BJ (cell line): ENCODE measurements at regions not wholly inside any gene's neighbourhood (a gene's known extent, or its start where the extent isn't known, plus 50 kb on each side); places are given as distances from the start of the nearest gene placed in this dataset.
"Not testable (repeated sequence)": the region's sequence is repeated elsewhere in the genome, so short reads cannot be mapped to it uniquely, and the experiment has no call there.

Source experiments
- CTCF ChIA-PET: fragments of 350-600 bp; formaldehyde crosslinking; extraction: SDS; loops from one replicate; lab custom pipeline; 2021; ENCODE audit warnings: antibody characterized with exemption, inconsistent platforms; lab: Yijun Ruan, JAX
- POLR2A ChIA-PET: fragments of 300-600 bp; sonication (Branson Sonifier 250); formaldehyde crosslinking; extraction: SDS; loops from one replicate; lab custom pipeline; 2021; ENCODE audit warnings: antibody characterized with exemption; lab: Charles Lee
- DNase-seq: peaks from one replicate; pipeline ENCODE4 v3.0.0-alpha.2; 2011; ENCODE audit warnings: low read depth
- H3K27me3 ChIP-seq: 2 replicates; pipeline ENCODE4 v1.6.0; 2011; ENCODE audit warnings: low read length; ENCODE audit not compliant: control insufficient read depth, insufficient read depth
- H3K36me3 ChIP-seq: 2 replicates; pipeline ENCODE4 v1.5.1; 2011; ENCODE audit warnings: low read length; ENCODE audit not compliant: control insufficient read depth, insufficient read depth
- H3K4me3 ChIP-seq: 2 replicates; pipeline ENCODE4 v1.5.1; 2011; ENCODE audit warnings: low read depth, mild to moderate bottlenecking, control low read depth, low read length
- TF ChIP-seq, protein P1 (sequence below): IDR thresholded peaks from 2 replicates; pipeline ENCODE4 v1.5.1; 2011; ENCODE audit warnings: low read depth, mild to moderate bottlenecking, control low read depth, inconsistent platforms, low read length, moderate library complexity; ENCODE audit not compliant: insufficient read depth

GRCh38 chr10:61818251-61818650 is 83.2 kb upstream of the ARID5B start:
- POLR2A ChIA-PET, DNase-seq, H3K36me3 ChIP-seq, H3K4me3 ChIP-seq, H3K27me3 ChIP-seq: not testable (repeated sequence)
- CTCF ChIA-PET, result interaction anchor here (0.9 to 1.3 kb wide), 2 partner anchors 8 to 67 kb away, joined by 3 read pairs; no protein-coding TSS in a partner anchor

DNA sequence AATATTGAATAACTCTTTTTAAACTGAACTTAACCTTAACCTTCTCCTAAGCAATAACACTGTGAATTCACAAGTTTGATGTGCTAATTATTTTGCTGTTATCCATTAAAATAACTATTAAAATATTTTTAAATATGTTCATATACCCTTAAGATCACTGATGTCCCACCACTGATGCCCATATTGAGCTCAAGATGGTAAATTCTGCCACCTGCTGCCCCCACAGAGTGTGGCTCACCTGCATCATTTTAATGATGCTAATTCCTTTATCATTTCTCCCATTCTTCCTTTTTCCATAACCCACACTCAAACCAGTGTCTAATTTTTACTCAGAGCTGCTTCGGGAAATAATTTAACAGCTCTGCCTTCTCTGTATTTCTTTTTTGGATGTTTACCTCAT is 82.3 kb upstream of the ARID5B start:
- Histone ChIP-seq H3K36me3 (no peaks in the 10 kb centered on the region), H3K27me3 (no peaks in the 10 kb centered on the region), H3K4me3 (no peak overlapping the region)
- ChIA-PET POLR2A (no interaction called here), CTCF (interaction anchor here (0.9 to 1.3 kb wide), 2 partner anchors 9 to 68 kb away, joined by 3 read pairs; no protein-coding TSS in a partner anchor)
- no peak for DNase-seq
- TF ChIP-seq, protein P1, sequence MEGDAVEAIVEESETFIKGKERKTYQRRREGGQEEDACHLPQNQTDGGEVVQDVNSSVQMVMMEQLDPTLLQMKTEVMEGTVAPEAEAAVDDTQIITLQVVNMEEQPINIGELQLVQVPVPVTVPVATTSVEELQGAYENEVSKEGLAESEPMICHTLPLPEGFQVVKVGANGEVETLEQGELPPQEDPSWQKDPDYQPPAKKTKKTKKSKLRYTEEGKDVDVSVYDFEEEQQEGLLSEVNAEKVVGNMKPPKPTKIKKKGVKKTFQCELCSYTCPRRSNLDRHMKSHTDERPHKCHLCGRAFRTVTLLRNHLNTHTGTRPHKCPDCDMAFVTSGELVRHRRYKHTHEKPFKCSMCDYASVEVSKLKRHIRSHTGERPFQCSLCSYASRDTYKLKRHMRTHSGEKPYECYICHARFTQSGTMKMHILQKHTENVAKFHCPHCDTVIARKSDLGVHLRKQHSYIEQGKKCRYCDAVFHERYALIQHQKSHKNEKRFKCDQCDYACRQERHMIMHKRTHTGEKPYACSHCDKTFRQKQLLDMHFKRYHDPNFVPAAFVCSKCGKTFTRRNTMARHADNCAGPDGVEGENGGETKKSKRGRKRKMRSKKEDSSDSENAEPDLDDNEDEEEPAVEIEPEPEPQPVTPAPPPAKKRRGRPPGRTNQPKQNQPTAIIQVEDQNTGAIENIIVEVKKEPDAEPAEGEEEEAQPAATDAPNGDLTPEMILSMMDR, result no peak

GRCh38 chr10:61821153-61821552 is 80.3 kb upstream of the ARID5B start:
- DNase-seq, result no peak
- TF ChIP-seq, protein P1, result no peak
- Histone ChIP-seq H3K27me3 (no peaks in the 10 kb centered on the region), H3K36me3 (no peaks in the 10 kb centered on the region), H3K4me3 (no peak overlapping the region)
- POLR2A ChIA-PET, result no interaction called here
- CTCF ChIA-PET, result interaction anchor here (2.9 kb wide), 1 partner anchor 10 kb away, joined by 13 read pairs; no protein-coding TSS in a partner anchor

DNA sequence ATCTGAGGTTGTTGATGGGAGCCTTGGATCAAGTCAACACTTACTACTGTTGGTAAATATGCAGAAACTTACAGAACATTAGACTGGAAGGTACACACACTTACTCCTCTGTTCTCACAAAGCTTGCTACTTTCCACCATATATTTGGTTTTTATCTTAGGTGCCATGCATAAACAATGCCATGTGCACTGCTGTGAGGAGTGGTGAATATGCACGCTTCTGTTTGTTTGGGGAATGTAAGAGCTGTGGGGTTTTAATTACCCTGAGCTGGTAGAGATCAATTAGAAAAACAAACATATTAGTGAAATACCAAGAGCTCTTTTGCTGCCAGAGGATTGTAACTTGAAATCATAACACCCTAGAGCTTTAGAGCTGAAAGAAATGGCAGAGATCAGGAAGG is 79.8 kb upstream of the ARID5B start:
- POLR2A ChIA-PET, result no interaction called here
- Histone ChIP-seq H3K27me3 (no peaks in the 10 kb centered on the region), H3K4me3 (no peak overlapping the region), H3K36me3 (no peaks in the 10 kb centered on the region)
- CTCF ChIA-PET, result interaction anchor here (0.8 to 2.9 kb wide), 3 partner anchors 11 to 75 kb away, joined by 3 to 13 read pairs (median 4); no protein-coding TSS in a partner anchor
- TF ChIP-seq, protein P1, result no peak
- DNase-seq, result no peak

DNA sequence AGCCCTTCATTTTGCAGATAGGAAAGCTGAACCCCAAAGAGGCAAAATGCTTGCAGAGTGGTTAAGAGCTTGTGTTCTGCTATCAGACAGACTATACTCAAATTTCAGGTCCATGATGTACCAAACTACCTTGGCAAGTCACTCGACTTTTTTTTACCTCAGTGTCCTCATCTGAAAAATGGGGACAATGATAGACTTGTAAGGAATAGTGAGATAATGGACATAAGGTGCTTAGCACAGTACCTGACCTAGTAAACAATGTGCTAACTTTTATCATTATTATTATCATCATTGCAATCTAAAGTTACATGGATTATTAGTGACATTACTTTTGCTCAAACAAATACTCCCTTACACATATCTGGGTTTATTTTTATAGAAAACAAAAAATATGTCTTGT is 79.4 kb upstream of the ARID5B start:
- CTCF ChIA-PET, result interaction anchor here (0.8 to 2.9 kb wide), 3 partner anchors 11 to 75 kb away, joined by 3 to 13 read pairs (median 4); no protein-coding TSS in a partner anchor
- POLR2A ChIA-PET, result no interaction called here
- Histone ChIP-seq H3K27me3 (no peaks in the 10 kb centered on the region), H3K4me3 (no peak overlapping the region), H3K36me3 (no peaks in the 10 kb centered on the region)
- DNase-seq, result no peak
- TF ChIP-seq, protein P1, result no peak

DNA sequence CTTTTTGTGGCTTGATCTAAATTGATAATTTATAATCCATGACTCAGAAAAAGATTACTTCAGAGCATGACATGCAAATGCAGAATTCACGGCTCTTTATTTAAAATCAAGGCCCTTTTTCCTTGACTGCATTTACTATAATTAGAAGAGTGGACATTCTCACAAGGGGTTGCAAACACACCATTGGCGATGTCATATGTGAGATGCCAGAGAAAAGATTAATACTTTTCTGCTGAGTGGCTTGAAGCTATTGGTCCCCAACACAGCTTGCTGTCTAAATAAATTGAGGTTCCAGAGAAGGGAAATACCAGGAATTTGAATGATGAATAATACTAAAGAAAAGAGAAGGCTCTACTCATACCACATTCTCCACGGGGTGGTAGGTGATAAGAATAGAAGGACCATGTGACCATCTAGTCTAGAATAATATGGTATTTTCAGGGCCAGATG is 78.7 kb upstream of the ARID5B start:
- H3K4me3 ChIP-seq, result no peak overlapping the region
- H3K36me3 ChIP-seq, result no peaks in the 10 kb centered on the region
- peak; percentile 50 for DNase-seq
- H3K27me3 ChIP-seq, result no peaks in the 10 kb centered on the region
- ChIA-PET POLR2A (no interaction called here), CTCF (interaction anchor here (2.9 kb wide), 1 partner anchor 12 kb away, joined by 13 read pairs; no protein-coding TSS in a partner anchor)
- TF ChIP-seq, protein P1, result no peak
